HG03039 (cell line): ENCODE measurements at regions not wholly inside any gene's neighbourhood (a gene's known extent, or its start where the extent isn't known, plus 50 kb on each side); places are given as distances from the start of the nearest gene placed in this dataset.

Experiments used
- ATAC-seq: cut with Tn5 transposase; IDR thresholded peaks from one replicate; pipeline ENCODE4 v1.9.1; 2021; ENCODE audit warnings: mild to moderate bottlenecking, moderate library complexity; ENCODE audit not compliant: unreplicated experiment

GRCh38 chr12:127260999-127261398 is 1006.0 kb upstream of the TMEM132C start:
- no peak for ATAC-seq

- no peak for ATAC-seq
These were observed 1004.4 kb upstream of the TMEM132C start for GRCh38 chr12:127262615-127263014.

- no peak for ATAC-seq
These were observed 1003.3 kb upstream of the TMEM132C start for GRCh38 chr12:127263621-127264020.

- ATAC-seq, result no peak
These were observed 999.8 kb upstream of the TMEM132C start for GRCh38 chr12:127267128-127267527.

- ATAC-seq, result no peak
These were observed 998.8 kb upstream of the TMEM132C start for GRCh38 chr12:127268213-127268612.

GRCh38 chr12:127268706-127269425 is 998.1 kb upstream of the TMEM132C start:
- ATAC-seq, result no peak

GRCh38 chr12:127270193-127270592 is 996.8 kb upstream of the TMEM132C start:
- no peak for ATAC-seq

- no peak for ATAC-seq
These were observed 995.2 kb upstream of the TMEM132C start for GRCh38 chr12:127271776-127272175.

GRCh38 chr12:127272864-127273263 is 994.1 kb upstream of the TMEM132C start:
- ATAC-seq, result no peak

- no peak for ATAC-seq
These were observed 993.3 kb upstream of the TMEM132C start for GRCh38 chr12:127273626-127274025.

- no peak for ATAC-seq
These were observed 991.6 kb upstream of the TMEM132C start for GRCh38 chr12:127275416-127275815.

GRCh38 chr12:127277882-127278281 is 989.1 kb upstream of the TMEM132C start:
- no peak for ATAC-seq

- ATAC-seq, result no peak
These were observed 988.6 kb upstream of the TMEM132C start for GRCh38 chr12:127278351-127278750.

GRCh38 chr12:127280393-127281275 is 986.3 kb upstream of the TMEM132C start:
- peak; percentile 53 for ATAC-seq

GRCh38 chr12:127282786-127283565 is 984.0 kb upstream of the TMEM132C start:
- ATAC-seq, result no peak

- no peak for ATAC-seq
These were observed 982.9 kb upstream of the TMEM132C start for GRCh38 chr12:127284021-127284420.

- no peak for ATAC-seq
These were observed 982.0 kb upstream of the TMEM132C start for GRCh38 chr12:127284870-127285431.

- ATAC-seq, result no peak
These were observed 980.7 kb upstream of the TMEM132C start for GRCh38 chr12:127286281-127286680.

- no peak for ATAC-seq
These were observed 979.7 kb upstream of the TMEM132C start for GRCh38 chr12:127287256-127287655.

- ATAC-seq, result no peak
These were observed 976.7 kb upstream of the TMEM132C start for GRCh38 chr12:127290251-127290650.

GRCh38 chr12:127292736-127293135 is 974.2 kb upstream of the TMEM132C start:
- ATAC-seq, result no peak
